Fibroblast of pulmonary artery (primary cell): ENCODE measurements at regions not wholly inside any gene's neighbourhood (a gene's known extent, or its start where the extent isn't known, plus 50 kb on each side); places are given as distances from the start of the nearest gene placed in this dataset.

Source experiments
- DNase-seq: peaks from one replicate; pipeline ENCODE4 v3.0.0-alpha.2; 2010; ENCODE audit warnings: low read depth
- H3K4me3 ChIP-seq: replicated peaks from 2 replicates; pipeline ENCODE4 v1.5.1; 2011; ENCODE audit warnings: low read depth, mild to moderate bottlenecking, control low read depth, low read length, moderate library complexity
- TF ChIP-seq, protein P1 (sequence below): IDR thresholded peaks from 2 replicates; pipeline ENCODE4 v1.5.1; 2011; ENCODE audit warnings: mild to moderate bottlenecking, control low read depth, low read length, inconsistent platforms; ENCODE audit errors: missing control alignments

DNA sequence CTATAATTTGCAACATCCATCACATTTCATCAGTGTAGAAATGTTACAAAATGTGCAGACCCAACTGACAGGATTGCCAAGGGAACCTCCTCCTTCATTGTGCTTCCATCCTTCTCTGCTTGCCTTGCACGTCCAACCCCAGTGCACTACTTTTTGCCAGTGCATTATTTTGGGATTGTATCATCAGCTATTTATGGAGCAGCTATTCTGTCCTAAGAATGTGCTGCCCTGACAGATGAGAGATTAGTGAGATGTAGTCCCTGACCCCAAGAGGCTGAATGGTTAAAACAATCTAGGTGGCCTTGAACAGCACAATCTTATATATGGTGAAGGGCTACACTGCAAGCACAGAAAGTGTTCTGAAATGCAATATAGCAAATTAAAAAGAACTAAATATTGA, 935.8 kb downstream of the IGSF11 start:
- TF ChIP-seq, protein P1, sequence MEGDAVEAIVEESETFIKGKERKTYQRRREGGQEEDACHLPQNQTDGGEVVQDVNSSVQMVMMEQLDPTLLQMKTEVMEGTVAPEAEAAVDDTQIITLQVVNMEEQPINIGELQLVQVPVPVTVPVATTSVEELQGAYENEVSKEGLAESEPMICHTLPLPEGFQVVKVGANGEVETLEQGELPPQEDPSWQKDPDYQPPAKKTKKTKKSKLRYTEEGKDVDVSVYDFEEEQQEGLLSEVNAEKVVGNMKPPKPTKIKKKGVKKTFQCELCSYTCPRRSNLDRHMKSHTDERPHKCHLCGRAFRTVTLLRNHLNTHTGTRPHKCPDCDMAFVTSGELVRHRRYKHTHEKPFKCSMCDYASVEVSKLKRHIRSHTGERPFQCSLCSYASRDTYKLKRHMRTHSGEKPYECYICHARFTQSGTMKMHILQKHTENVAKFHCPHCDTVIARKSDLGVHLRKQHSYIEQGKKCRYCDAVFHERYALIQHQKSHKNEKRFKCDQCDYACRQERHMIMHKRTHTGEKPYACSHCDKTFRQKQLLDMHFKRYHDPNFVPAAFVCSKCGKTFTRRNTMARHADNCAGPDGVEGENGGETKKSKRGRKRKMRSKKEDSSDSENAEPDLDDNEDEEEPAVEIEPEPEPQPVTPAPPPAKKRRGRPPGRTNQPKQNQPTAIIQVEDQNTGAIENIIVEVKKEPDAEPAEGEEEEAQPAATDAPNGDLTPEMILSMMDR: no peak
- H3K4me3 ChIP-seq: no peak overlapping the region
- no peak for DNase-seq

GRCh38 chr3:118101891-118102290, 932.8 kb downstream of the IGSF11 start:
- DNase-seq: no peak
- TF ChIP-seq, protein P1: no peak
- no peak overlapping the region for H3K4me3 ChIP-seq

DNA sequence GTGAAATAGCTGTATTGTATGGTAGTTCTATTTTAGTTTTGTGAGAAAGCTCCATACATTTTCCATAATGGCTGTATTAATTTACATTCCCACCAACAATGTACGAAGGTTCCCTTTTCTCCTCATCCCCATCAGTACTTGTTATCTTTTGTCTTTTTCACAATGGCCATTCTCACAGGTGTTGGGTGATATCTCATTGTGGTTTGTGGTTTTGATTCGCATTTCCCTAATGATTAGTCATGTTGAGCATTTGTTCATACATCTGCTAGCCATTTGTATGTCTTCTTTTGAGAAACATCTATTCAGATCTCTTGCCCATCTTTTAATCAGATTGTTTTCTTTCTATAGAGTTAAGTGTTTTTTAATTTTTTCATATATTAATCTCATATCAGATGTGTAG, 931.9 kb downstream of the IGSF11 start:
- no peak for DNase-seq
- no peak overlapping the region for H3K4me3 ChIP-seq
- TF ChIP-seq, protein P1: no peak

- H3K4me3 ChIP-seq: no peak overlapping the region
- DNase-seq: no peak
- TF ChIP-seq, protein P1: no peak
These were observed 926.4 kb downstream of the IGSF11 start for GRCh38 chr3:118108201-118108600.

DNA sequence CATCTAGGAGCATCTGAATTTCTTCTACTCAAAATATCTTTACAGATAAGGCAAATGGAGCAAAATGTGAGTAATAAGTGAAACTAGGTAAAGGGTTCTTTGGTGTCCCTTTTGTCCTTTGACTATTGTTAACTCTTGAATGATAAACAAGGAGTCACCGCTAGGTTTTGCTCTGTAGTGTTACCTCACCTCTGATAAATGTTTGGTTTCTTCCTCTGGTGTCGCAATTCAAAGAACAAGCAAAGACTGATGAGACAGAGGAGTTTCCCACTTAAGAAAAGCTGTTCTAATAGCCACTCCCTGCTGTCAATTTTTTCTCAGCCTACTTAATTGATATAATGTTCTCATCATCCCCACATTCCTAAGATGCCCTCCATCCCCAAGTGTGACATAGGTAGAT, 925.9 kb downstream of the IGSF11 start:
- no peak overlapping the region for H3K4me3 ChIP-seq
- no peak for DNase-seq
- TF ChIP-seq, protein P1: no peak

GRCh38 chr3:118110211-118110610, 924.4 kb downstream of the IGSF11 start:
- no peak for DNase-seq
- TF ChIP-seq, protein P1: no peak
- no peak overlapping the region for H3K4me3 ChIP-seq

DNA sequence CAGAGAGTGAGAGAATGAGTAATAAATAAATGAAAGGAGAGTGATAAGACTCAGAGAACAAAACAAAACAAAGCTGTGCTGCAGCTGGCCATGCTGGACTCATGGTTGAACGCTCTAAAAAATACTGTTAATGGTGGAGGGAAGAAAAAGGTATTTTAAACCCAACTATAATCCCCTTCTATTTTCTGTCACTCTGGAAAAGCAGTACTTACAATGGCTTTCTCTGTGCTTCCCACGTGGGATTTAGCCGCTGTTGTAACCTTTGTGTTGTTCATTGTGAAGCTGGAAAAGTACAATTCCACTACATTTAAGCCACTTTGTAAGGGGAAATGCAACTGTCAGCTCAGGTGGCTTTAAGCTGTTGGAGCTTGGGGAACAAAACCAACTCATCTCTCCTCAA, 917.7 kb downstream of the IGSF11 start:
- TF ChIP-seq, protein P1: no peak
- no peak for DNase-seq
- H3K4me3 ChIP-seq: no peak overlapping the region
